OCI-LY1 (cell line): ENCODE measurements at regions not wholly inside any gene's neighbourhood (a gene's known extent, or its start where the extent isn't known, plus 50 kb on each side); places are given as distances from the start of the nearest gene placed in this dataset.

Source experiments
- H2AFZ ChIP-seq: fragments of 200-600 bp; sonication (generic), shearing (Covaris generic); 2 replicates; pipeline ENCODE4 v1.6.0; 2014; ENCODE audit warnings: antibody characterized with exemption, mild to moderate bottlenecking, low read length
- H3F3A ChIP-seq: fragments of 200-600 bp; sonication (generic), shearing (Covaris generic); 2 replicates; pipeline ENCODE4 v1.6.0; 2014; ENCODE audit warnings: mild to moderate bottlenecking, antibody characterized with exemption, low read length, moderate library complexity; ENCODE audit not compliant: insufficient read depth
- H3K27ac ChIP-seq: fragments of 200-600 bp; sonication (generic); 2 replicates; pipeline ENCODE4 v1.5.1; 2014; ENCODE audit warnings: low read length, mixed run types, mild to moderate bottlenecking, low read depth; ENCODE audit not compliant: poor library complexity, severe bottlenecking
- H3K27me3 ChIP-seq: fragments of 200-600 bp; sonication (generic); 2 replicates; pipeline ENCODE4 v1.6.0; 2014; ENCODE audit warnings: antibody characterized with exemption, mild to moderate bottlenecking, low read length, moderate library complexity; ENCODE audit not compliant: insufficient read depth
- H3K36me3 ChIP-seq: fragments of 200-600 bp; sonication (generic); 2 replicates; pipeline ENCODE4 v1.6.1; 2014; ENCODE audit warnings: mild to moderate bottlenecking, antibody characterized with exemption, low read length, moderate library complexity, mixed read lengths; ENCODE audit not compliant: insufficient read depth
- H3K4me1 ChIP-seq: fragments of 200-600 bp; sonication (generic); 2 replicates; pipeline ENCODE4 v1.5.1; 2014; ENCODE audit warnings: mild to moderate bottlenecking, low read length, moderate library complexity; ENCODE audit not compliant: insufficient read depth, severe bottlenecking
- H3K4me2 ChIP-seq: fragments of 200-600 bp; sonication (generic), shearing (Covaris generic); 2 replicates; pipeline ENCODE4 v1.6.1; 2014; ENCODE audit warnings: low read length
- H3K4me3 ChIP-seq: fragments of 200-600 bp; sonication (generic); 2 replicates; pipeline ENCODE4 v1.5.1; 2014; ENCODE audit warnings: low read length, low read depth, mild to moderate bottlenecking, mixed read lengths; ENCODE audit not compliant: poor library complexity, severe bottlenecking
- H3K79me2 ChIP-seq: fragments of 200-600 bp; shearing (Covaris generic); 2 replicates; pipeline ENCODE4 v1.6.1; 2016; ENCODE audit warnings: mixed run types, low read length, mixed read lengths; ENCODE audit not compliant: insufficient read depth
- H3K9ac ChIP-seq: fragments of 200-600 bp; sonication (generic), shearing (Covaris generic); 2 replicates; pipeline ENCODE4 v1.6.1; 2014; ENCODE audit warnings: mild to moderate bottlenecking, low read length, mixed read lengths
- H3K9me2 ChIP-seq: fragments of 200-600 bp; sonication (generic), shearing (Covaris generic); 2 replicates; pipeline ENCODE4 v1.6.1; 2014; ENCODE audit warnings: low read depth, mild to moderate bottlenecking, low read length, mixed read lengths
- H3K9me3 ChIP-seq: fragments of 200-600 bp; shearing (Covaris generic); 2 replicates; pipeline ENCODE4 v1.6.1; 2014; ENCODE audit warnings: low read length, mixed read lengths
- H4K20me1 ChIP-seq: fragments of 200-600 bp; sonication (generic), shearing (Covaris generic); 2 replicates; pipeline ENCODE4 v1.6.0; 2016; ENCODE audit warnings: mild to moderate bottlenecking, low read length; ENCODE audit not compliant: insufficient read depth
- CTCF ChIP-seq: fragments of 200-600 bp; sonication (generic), shearing (Covaris generic); IDR thresholded peaks from 2 replicates; pipeline ENCODE4 v1.5.1; 2017; ENCODE audit warnings: mild to moderate bottlenecking, antibody characterized with exemption, low read length, moderate library complexity, mixed read lengths
- EZH2 ChIP-seq: fragments of 200-600 bp; sonication (generic), shearing (Covaris generic); IDR thresholded peaks from 2 replicates; pipeline ENCODE4 v1.8.0; 2017; ENCODE audit warnings: borderline replicate concordance, mixed run types, mild to moderate bottlenecking, antibody characterized with exemption, low read length, moderate library complexity, mixed read lengths

DNA sequence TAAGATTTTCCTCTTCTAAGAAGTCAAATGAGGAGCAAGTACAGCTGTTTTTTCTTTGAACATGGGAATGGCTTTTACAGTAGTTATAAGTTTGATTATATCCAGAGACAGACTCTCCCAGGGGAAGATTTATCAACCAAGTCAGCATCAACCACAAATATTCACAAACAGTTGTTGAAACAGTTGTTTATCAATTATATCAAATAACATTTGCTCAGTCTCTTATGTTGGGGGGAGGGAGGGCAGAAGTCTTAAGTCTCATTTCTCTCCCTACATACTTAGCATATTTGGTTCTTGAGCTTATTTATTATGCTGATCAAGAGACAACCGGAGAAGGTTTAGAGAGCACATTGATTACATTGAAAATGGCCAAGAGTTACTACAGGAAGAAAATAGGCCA is 110.1 kb downstream of the FBXO8 start:
- Histone ChIP-seq H3K36me3 (no peaks in the 10 kb centered on the region), H4K20me1 (no peaks in the 10 kb centered on the region), H3K27ac (no peak overlapping the region), H2AFZ (no peak overlapping the region), H3K27me3 (no peaks in the 10 kb centered on the region), H3K9me2 (no peaks in the 10 kb centered on the region), H3K4me2 (no peak overlapping the region), H3K79me2 (no peaks in the 10 kb centered on the region), H3K9ac (no peak overlapping the region), H3F3A (no peaks in the 10 kb centered on the region), H3K4me3 (no peak overlapping the region), H3K4me1 (no peaks in the 10 kb centered on the region), H3K9me3 (no peaks in the 10 kb centered on the region)
- TF ChIP-seq EZH2 (no peak), CTCF (no peak)

GRCh38 chr4:174172274-174172673 is 111.2 kb downstream of the FBXO8 start:
- H3K27ac ChIP-seq: no peak overlapping the region
- no peaks in the 10 kb centered on the region for H3F3A ChIP-seq
- H2AFZ ChIP-seq: no peak overlapping the region
- H3K36me3 ChIP-seq: no peaks in the 10 kb centered on the region
- no peaks in the 10 kb centered on the region for H3K4me1 ChIP-seq
- H3K9ac ChIP-seq: no peak overlapping the region
- no peaks in the 10 kb centered on the region for H3K27me3 ChIP-seq
- no peaks in the 10 kb centered on the region for H3K9me2 ChIP-seq
- no peak overlapping the region for H3K4me3 ChIP-seq
- no peaks in the 10 kb centered on the region for H3K79me2 ChIP-seq
- no peak overlapping the region for H3K4me2 ChIP-seq
- TF ChIP-seq CTCF (no peak), EZH2 (no peak)
- no peaks in the 10 kb centered on the region for H4K20me1 ChIP-seq
- H3K9me3 ChIP-seq: no peaks in the 10 kb centered on the region

GRCh38 chr4:174170906-174171305 is 112.6 kb downstream of the FBXO8 start:
- Histone ChIP-seq H3K9me2 (no peaks in the 10 kb centered on the region), H3K4me2 (no peak overlapping the region), H3K36me3 (no peaks in the 10 kb centered on the region), H3K27ac (no peak overlapping the region), H3K4me3 (no peak overlapping the region), H3F3A (no peaks in the 10 kb centered on the region), H3K27me3 (no peaks in the 10 kb centered on the region), H2AFZ (no peak overlapping the region), H3K4me1 (no peaks in the 10 kb centered on the region), H3K9ac (no peak overlapping the region), H3K79me2 (no peaks in the 10 kb centered on the region), H4K20me1 (no peaks in the 10 kb centered on the region), H3K9me3 (no peaks in the 10 kb centered on the region)
- TF ChIP-seq EZH2 (no peak), CTCF (no peak)
